Tibial nerve (tissue), 4 donors: ENCODE measurements at regions not wholly inside any gene's neighbourhood (a gene's known extent, or its start where the extent isn't known, plus 50 kb on each side); places are given as distances from the start of the nearest gene placed in this dataset.

Source experiments
- CTCF ChIP-seq, 5 experiments: fragments of 200-600 bp in 3 of 5; fragments of 450-650 bp in 2 of 5; sonication (generic) in 3 of 5; IDR thresholded peaks; one replicate each; pipeline ENCODE4 v1.5.1; 2016 to 2019; ENCODE audit warnings: antibody characterized with exemption in 5 of 5, mild to moderate bottlenecking in 3 of 5, moderate library complexity in 2 of 5
- EP300 ChIP-seq, 2 donors: sonication (generic); formaldehyde crosslinking; IDR thresholded peaks; one replicate each; pipeline ENCODE4 v1.6.1; 2017; ENCODE audit warnings: antibody characterized with exemption in 2 of 2, mild to moderate bottlenecking in 1 of 2
- POLR2A ChIP-seq, 2 donors: fragments of 450-650 bp; IDR thresholded peaks; one replicate each; pipeline ENCODE4 v1.6.1; 2017; ENCODE audit warnings: antibody characterized with exemption in 2 of 2, mild to moderate bottlenecking in 2 of 2, moderate library complexity in 2 of 2

GRCh38 chr21:15247613-15248012 is 182.8 kb upstream of the NRIP1 start:
- no peak for TF ChIP-seq EP300 (IDR thresholded peaks at IDR 0.05)
- no peak for TF ChIP-seq CTCF (IDR thresholded peaks at IDR 0.05)
- TF ChIP-seq POLR2A (IDR thresholded peaks at IDR 0.05) = no peak
